NOMO-1 (cell line): ENCODE measurements at regions not wholly inside any gene's neighbourhood (a gene's known extent, or its start where the extent isn't known, plus 50 kb on each side); places are given as distances from the start of the nearest gene placed in this dataset.
"Not testable (repeated sequence)": the region's sequence is repeated elsewhere in the genome, so short reads cannot be mapped to it uniquely, and the experiment has no call there.

ENCODE experiments used
- DNase-seq, 2 experiments: peaks; one replicate each; lab custom pipeline; 2025; ENCODE audit not compliant: unreplicated experiment in 2 of 2; lab: John Stamatoyannopoulos, UW

DNA sequence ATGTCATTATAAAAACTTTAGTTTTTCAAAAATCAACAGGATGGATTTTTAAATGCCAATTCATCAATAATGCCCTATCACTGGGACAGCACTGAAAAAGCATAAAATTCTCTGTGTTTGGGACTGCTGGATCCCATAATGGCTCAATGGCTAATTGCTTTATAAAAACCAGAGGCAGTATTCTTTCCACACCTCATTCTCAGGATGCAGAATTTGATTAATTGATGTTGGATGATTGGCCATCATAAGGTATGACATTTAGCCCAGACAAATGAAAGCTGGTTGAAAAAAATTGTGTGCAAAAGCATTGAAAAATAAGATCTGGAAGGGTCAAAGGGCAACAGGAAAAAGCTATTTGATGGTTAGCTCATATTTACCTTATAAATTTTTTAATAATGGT is 362.2 kb upstream of the SNX7 start:
- DNase-seq = no peak

DNA sequence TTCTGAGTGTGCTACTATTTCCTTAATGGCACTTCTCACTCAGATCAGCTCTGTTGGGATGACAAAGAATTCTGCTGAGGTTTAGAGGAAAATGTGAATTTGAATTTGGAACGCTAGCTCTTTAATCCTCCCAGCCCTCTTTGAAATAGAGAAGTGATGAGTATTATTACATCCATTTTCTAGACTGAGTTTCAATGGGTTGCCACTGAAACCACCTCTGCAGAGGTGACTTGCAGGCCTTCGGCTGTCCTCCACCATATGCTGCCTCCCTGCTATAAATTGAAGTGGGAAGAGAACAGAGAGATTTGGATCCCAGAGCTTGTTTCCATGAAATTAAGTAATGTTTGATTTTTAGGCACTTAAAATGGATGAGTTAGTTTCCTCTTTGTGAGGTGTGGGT is 363.2 kb upstream of the SNX7 start:
- DNase-seq = no peak

DNA sequence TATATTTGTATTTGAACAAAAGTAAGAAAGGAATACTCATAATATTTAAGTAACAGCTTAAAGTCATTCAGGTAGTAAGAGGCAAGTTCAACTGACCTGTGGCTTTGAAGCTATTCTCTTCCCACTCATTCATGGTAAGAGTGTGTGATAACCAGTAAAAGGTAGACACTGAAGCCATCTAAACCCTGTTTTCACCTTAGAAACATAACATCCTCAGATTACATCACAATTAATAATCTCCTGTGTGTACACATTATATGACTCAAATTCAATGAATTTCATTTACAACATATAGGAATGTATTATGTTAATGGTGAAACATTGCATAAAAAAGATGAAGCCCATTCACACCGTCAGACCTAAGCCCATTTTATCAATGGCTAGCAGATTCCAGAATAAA is 364.8 kb upstream of the SNX7 start:
- DNase-seq = no peak

DNA sequence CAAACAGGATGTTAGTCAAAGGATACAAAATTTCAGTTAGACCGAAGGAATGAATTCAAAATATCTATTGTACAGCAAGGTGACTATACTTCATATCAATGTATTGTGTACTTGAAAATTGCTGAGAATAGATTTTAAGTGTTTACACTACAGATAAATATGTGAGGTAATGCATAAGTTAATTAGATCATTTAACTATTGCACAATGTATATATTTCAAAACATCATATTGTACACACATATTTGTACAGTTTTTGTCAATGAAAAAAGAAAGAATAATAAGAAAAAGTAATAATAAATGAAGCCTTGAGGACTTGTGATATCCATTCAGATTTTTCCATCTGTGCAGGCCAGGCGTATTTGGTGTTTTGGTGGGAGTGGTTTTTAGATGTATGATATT is 367.4 kb upstream of the SNX7 start:
- no peak for DNase-seq

DNA sequence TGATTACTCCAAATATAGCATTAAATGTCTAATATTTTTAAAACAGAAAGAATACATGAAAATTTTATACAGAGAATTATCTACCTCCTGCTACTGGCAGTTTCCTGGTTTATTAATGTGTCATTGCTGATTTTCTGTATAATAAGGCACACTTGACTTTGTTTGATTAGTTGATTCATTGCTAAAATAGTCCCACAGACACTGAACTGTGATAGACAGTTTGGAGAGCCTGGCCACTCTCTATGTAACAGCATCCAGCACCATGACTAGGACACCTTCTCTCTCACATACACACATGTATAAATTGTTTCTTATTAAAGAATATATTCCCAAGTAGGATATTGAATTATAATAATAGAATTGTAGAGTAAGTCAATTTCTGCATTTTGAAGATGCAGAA is 368.5 kb upstream of the SNX7 start:
- DNase-seq = no peak

DNA sequence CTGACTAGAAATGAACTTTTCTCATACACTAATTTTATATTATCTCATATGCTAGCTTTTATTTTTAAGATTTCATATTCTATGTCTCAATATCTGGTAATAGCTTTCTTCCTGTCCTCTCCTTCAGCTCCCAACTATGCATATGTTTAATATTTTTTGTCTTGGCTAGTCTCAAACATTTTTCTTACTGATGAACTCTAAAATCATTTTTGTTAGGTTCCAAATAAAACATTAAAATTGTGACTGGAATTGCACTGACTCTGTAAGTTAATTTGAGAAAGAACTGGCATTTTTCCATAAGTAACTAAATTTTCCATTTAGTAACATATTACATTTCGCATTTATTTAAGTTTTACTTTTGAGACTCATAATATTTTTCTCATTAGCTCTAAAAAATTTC is 368.5 kb upstream of the DPYD start:
- no peak for DNase-seq

DNA sequence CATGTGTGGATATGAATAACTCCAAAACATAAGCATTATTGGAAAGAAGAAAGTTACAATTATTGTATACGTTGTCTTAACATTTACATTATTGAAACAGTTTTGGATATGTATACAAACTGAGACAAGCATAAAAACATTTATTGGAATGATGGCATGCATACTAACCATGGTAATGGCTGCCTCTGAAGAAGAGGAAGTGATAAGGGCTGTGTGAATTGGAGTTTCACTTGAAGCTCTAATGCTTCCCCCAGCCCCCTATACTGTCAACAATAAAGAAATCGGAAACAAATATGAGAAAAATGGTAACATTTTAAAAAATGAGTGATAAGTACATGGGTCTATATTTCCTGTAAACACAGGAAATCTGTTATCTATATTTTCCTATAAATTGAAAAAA is 367.7 kb upstream of the DPYD start:
- DNase-seq = no peak

DNA sequence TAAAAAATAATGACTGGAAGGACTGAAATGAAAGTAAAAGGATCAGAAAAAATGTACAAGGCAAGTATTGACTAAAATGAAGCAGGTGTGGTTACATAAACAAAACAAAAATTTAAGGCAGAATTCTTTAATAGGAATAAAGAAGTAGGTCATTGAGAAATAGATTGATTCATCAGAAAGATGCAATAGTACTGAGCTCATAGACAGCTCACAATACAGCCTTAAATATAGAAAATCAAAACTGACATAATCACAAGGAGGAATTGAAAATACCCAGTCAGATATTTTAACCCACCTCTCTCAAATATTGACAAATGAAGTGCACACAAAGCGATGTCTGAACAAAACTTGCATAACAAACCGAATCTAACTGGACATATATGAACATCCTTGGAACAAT is 366.8 kb upstream of the DPYD start:
- DNase-seq = no peak

DNA sequence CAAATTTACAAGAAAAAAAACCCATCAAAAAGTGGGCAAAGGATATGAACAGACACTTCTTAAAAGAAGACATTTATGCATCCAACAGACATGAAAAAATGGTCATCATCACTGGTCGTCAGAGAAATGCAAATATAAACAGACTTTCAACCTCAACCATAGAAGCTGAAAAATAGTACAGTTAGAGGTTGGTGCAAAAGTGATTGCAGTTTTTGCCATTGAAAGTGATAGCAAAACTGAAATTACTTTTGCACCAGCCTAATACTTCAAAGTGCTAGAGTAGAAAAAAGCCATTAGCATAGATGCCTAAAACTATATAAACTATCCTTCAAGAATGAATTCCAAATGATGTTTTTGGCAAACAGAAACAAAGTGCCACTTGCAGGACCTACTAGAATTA is 365.8 kb upstream of the DPYD start:
- no peak for DNase-seq

DNA sequence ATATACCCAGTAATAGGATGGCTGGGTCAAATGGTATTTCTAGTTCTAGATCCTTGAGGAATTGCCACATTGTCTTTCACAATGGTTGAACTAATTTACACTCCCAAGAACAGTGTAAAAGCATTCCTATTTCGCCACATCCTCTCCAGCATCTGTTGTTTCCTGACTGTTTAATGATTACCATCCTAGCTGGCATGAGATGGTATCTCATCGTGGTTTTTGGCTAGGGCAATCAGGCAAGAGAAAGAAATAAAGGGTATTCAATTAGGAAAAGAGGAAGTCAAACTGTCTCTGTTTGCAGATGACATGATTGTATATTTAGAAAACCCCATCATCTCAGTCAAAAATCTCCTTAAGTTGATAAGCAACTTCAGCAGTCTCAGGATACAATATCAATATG is 364.5 kb upstream of the DPYD start:
- not testable (repeated sequence) for DNase-seq

DNA sequence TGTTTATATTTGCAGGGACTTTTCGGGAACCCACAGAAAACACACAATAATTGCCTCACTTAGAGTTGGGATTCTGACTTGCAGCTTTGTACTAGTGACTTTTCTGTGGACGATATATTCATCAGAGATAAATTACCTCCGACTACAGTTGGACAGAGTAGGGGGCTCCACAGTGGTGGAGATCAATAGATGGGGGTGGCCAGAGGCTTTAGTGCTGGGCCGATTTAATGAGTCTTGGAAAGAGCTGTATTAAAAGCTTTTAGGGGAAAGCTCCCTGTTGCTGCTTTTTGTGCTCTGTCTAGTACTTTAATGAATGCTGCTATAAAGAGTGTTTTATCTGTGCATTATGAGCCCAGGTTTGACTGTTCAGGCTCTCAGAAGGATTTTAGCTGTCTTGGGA is 359.2 kb upstream of the DPYD start:
- no peak for DNase-seq

DNA sequence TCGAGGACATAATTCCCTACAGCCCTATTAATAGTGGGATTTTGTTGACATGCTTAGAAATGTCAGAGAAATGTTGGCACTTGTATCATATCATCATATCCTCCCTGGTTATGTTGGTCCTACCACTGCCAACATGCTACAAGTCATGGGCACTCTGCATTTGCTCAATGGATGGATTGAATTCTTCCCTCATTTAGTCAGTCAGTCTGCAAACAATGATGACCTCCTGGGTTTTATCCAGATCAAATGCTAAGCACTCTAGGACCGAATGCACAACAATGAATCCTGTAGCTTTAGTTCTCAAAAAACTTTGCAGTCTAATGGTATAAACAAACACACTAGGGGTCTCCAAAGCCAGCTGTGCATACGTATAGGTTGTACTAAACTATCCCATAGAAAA is 357.2 kb upstream of the DPYD start:
- DNase-seq = no peak

DNA sequence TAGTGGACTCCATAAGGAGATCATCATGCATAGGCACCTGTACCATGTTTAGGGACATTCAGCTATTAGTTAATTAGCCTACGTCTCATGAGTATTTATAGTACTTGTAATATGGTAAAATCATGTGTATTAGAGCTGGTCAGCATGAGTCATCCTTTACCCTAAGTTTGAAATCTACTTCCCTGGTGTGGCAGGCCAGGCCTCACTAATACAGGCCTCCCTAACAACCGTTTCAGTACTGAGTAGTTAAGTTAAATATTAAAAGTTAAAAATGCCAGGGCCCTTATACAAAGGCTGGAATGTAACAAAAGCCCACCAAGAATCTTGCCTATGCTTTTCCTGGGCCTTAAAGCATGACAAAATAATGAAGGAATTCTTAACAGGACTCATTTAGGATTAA is 356.3 kb upstream of the DPYD start:
- no peak for DNase-seq

DNA sequence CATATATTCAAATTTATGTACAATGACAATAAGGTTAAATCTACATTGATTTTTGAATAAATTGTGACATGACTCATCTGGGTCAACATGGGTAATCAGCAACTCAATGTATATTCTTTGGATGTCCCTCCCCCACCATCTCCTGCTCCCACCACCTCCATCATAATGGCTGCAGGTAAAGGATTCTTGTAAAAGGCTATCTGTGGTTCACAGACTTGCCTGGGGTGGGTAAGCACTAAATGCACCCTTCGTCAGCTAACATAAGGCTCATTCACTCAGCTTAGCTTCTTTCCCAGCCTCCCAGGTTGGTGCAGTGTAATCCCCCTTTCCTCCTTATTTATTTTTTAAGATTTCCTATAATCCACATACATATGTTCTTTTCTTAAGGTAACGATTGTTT is 355.7 kb upstream of the DPYD start:
- no peak for DNase-seq

DNA sequence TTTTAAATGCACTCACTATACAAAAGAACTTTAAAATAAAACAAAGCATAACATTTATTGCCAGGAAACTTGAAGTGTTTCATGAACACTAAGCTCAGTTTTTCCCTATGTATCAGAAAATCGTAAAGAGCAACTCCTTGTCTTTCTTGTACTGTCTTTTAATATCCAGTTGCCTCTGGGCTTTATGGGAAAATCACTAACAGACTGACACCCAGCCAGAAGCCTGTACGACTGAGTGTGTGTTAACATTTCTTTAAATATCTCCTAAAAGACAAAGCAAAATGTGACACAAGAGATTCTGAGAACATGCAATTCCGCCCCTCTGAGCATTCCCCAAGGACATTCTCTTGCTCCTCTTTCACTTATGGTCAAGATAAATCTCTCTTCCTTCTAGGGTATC is 347.5 kb upstream of the DPYD start:
- no peak for DNase-seq

DNA sequence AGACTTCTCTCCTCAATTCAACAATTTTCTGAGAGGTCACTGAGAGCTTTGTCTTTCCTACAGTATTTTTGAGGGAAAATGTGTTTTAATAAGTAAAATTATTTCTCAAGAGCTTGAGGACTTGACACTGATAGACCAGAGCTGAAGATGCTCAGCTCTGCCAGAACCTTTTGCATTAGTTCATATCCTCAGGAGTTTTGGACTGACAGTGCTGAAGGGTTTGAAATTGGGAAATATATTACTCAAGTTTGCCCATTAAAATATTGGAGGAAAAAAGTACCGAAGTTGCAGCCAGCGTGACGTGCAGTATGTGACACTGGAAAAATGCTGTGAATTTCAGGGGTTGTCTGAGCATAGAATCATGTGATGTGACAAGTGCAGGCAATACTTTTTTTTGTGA is 346.6 kb upstream of the DPYD start:
- no peak for DNase-seq

DNA sequence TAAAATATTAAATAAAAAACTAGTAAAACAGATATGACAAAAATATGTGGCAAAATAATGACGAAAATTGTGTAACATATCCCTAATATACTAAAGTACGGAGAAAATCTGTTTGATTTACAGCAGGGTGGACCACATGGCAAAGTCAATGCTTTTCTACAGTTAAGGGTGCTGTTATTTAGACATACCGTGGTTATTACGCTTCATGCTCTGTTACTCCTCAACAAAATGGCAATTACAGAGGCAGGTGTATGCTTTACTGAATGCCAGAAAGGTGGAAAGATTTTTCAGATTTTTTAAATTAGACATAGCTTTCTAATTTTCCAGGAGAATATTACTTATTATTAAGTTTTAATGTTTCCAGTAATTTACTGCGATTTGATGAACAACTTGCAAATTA is 343.9 kb upstream of the DPYD start:
- no peak for DNase-seq

DNA sequence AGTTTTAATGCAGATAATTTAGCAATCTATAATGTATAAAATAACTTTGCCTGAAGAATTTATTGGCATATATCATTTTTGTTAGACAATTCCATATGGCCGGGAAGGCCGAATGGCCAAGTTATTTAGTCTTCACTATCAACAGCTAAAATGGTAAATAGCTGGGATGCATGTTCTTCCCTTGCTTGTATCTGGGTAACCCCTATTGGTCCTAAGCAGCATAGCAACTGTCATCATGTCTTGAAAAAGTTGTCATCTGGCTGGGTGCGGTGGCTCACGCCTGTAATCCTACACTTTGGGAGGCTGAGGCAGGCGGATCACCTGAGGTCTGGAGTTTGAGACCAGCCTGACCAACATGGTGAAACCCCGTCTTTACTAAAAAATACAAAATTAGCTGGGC is 340.0 kb upstream of the DPYD start:
- DNase-seq = no peak

DNA sequence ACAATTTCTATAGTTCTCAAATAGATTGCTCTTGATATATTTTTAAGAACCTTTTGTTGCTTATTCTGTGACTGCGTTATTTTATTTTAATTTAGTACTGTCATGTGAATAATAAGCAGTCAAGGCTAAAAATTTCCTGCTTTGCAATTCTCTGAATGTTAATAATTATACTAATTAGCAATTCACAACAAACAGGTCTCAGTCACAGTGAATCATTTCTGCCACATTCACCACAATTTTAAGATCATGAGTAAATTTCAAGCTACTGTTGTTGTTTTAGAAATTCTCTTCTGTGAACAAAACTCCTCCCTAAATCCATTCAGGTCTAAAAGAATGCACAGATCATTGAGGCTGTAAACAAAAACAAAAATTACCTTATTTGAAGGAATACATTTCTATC is 339.6 kb upstream of the DPYD start:
- DNase-seq = no peak

DNA sequence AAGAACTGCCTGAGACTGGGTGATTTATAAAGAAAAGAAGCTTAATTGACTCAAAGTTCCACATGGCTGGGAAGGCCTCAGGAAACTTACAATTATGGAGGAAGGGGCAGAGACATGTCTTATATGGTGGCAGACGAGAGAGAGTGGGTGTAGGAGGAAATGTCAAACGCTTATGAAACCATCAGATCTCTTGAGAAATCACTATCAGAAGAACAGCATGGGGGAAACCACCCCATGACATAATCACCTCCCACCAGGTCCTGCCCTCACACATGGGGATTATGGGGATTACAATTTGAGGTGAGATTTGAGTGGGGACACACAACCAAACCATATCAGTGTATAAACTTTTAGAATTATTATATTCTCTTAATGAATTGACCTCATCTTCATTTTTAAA is 335.9 kb upstream of the DPYD start:
- DNase-seq = no peak

DNA sequence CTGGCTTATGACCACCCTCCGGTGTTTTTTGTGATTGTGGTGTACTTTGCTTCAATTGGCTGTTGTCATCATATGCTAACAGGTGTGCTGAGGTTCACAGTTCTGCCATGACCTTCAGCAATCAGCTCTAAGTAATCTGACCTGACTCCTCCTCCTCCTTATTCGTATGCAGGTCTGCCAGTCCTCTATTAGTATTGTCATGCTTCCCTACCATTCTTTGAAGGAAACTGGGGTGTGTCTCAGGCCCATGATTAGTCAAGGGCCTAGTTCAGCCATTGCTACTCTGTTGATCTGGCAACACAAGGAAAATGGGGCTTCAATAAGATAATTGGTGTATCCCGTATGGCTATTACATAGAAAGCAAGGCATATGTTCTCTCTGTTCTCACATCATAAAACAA is 332.3 kb upstream of the DPYD start:
- DNase-seq = no peak

DNA sequence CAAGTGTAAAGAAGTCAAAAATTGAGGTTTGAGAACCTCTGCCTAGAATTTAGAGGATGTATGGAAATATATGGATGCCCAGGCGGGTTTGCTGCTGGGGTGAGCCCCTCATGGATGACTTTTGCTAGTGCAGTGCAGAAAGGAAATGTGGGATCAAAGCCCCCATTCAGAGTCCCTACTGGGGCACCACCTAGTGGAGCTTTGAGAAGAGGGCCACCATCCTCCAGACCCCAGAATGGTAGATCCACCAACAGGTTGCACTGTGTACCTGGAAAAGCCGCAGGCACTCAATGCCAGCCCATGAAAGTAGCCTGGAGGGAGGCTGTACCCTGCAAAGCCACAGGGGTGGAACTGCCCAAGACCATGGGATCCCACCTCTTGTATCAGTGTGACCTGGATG is 330.7 kb upstream of the DPYD start:
- DNase-seq = no peak

DNA sequence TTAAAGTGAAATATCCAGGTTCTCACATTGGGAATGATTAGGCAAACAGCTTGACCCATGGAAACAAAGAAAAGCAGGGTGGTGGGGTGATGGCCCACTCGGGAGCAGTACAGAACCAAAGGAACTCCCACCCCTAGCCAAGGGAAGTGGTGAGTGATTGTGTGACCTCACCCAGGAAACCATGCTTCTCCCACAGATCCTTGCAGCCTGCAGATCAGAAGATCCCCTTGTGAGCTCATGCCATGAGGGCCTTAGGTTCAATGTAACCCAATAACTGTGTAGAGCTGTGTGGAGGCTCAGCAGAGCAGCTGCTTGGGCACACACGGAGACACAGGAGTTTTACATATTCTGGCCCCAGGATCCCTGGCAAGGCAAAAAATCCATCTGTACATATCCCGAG is 311.8 kb upstream of the DPYD start:
- no peak for DNase-seq

DNA sequence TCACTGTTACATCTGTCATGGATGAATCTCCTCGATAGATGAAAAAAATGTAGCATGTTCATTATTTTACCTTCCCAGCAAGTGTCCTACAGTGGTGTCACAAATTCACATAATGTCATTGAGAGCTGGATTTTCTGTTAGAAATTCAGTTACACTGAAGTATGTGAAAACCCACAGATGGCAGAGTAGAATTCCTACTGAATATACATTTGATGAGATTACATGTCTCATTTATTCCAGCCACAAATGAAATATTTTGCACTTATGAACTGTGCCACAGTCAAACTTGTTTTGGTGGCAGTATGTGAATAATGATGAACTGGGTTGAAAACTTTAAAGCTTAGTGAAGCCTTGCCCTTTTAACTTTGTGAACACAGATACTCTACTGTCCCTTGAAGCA is 301.9 kb upstream of the DPYD start:
- DNase-seq = no peak
